RKO (cell line): ENCODE measurements at regions not wholly inside any gene's neighbourhood (a gene's known extent, or its start where the extent isn't known, plus 50 kb on each side); places are given as distances from the start of the nearest gene placed in this dataset.

Source experiments
- DNase-seq: peaks from one replicate; pipeline ENCODE4 v3.0.0-alpha.2; 2016; ENCODE audit warnings: low spot score

DNA sequence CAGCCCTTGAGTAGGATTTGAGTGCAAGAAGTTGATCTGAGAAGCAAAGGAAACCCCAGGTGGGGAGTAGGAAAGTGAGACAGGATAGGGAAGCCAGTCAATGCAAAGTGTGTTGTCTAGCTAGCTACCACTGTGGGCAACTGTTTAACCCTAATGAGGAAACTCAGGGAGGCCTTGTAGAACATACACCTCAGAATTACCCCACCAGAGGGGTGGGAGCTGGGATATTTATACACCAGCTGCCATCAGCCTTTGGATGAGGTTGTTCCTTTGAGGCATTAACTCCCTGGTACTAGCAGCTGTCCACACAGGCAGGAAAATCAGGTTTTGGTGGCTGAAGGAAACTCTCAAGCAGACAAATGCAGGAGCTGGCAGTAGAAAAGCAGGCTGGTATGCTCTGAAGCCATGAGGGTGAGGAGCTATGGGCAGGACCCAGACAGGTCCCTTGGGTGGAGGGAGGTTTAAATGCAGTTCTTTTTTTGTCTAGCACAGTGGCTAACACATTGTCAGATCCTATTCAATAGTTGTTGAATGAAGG lies 60.1 kb upstream of the ARID5B start:
- no peak for DNase-seq

GRCh38 chr10:61842755-61843497 lies 58.6 kb upstream of the ARID5B start:
- peak; percentile 8 for DNase-seq

- DNase-seq, result no peak
These were observed 57.2 kb upstream of the ARID5B start for GRCh38 chr10:61844116-61844822.

DNA sequence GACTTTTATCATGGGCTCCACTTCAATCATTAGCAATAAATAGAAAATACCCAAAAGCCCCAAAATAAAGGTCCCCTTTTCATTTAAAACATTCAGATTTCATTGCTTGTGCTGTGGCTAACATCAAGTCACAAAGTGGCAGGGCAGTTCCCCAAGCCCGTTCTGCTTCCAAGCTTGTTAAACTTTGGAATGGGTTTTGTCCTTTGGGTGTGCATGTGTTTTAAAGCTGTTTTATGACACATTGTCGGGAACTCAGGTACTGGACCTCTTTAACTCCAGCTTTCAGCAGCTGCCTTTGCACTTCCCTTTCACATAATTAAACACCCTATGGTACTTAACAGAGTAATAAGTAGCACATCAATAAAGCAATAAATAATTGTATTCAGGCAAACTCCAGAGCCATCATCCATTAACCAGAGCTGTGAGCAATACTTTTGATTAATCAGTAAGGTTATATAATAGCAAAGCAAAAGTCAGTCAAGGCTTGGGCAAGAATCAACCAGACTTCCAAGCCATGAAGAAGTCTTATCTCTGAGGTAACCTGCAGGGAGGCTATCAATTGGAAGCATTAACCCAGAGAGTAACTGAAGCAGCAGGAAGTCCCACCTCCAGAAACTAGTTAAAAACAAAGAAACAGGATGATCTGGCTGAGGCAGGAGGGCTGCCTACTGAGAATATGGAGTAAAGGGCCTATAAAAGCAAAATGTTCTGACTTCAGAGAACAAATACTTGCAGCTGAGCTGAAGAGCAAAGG lies 56.1 kb upstream of the ARID5B start:
- no peak for DNase-seq

DNA sequence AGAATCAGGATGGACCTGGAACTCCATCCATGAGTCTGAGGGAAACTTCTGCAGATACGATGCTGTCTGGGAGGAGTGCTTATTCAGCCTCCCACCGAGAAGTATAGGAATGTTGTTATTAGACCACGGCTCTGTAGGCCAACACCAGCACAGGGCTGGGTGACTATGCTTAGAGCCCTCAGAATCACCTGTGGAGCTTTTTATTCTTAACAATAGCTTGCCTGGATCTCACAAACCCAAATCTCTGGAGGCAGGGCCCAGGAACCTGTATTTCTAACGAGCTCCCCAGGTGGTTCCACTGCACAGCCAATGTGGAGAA lies 55.6 kb upstream of the ARID5B start:
- no peak for DNase-seq

GRCh38 chr10:61846370-61847031 lies 55.0 kb upstream of the ARID5B start:
- no peak for DNase-seq

DNA sequence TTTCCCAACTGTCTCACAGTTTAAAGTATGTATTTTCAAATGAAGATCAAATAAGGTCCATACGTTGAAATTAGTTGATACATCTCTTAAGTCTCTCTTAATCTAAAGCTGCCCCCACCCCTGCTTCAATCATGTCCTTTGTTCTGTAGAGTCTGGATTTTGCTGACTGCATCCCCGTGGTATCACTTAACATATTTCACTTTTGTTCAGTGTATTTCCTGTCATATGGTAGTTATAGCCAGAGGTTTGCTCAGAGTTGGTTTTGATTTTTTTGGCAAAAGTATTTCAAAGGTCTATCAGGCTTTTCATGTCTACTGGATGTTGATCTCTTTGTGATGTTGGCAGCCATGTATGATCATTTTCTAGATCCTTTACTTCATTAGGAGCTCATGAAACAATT lies 54.4 kb upstream of the ARID5B start:
- DNase-seq, result no peak

DNA sequence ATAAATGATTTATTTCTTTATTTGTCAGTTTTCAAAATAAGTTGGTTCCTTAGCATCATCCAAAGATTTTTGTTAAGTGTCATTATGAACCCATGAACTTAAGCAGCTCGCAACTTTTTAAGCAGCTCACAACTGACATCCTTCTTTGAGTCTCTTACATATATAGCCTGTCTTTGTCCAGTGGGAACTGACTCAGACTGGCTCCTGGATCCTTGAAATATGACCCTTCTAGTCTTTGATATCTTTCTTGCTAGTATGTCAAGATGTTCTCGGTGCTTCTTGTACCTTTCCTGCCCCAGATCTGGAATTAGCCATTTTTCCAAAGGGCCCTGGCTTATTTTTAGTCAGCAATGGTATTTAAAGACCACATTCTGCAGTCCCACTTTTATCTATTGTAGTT lies 53.9 kb upstream of the ARID5B start:
- no peak for DNase-seq

DNA sequence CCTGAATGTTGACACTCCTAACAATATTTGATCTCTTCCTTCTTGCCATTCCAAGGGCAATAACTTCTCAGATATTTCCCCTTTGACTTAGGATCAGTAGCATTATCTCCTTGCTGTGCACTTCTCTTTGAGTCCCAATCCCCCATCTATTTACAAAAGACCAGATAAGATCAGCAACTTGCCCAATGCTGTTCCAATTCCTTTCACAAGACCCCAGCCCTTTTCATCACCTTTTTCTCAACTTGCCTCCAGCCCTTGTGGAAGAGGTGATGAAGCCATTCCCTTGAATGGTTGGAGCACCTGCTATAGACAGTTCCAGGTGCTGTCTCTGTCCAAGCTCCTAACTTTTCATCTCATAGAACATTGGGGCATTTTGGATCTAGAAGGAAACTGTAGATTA lies 51.1 kb upstream of the ARID5B start:
- DNase-seq, result no peak
